Loucy (cell line): ENCODE measurements at regions not wholly inside any gene's neighbourhood (a gene's known extent, or its start where the extent isn't known, plus 50 kb on each side); places are given as distances from the start of the nearest gene placed in this dataset.

Experiments
- CTCF ChIP-seq: fragments of 200-600 bp; sonication (generic); conservative IDR thresholded peaks from 2 replicates; pipeline ENCODE4 v1.5.1; 2014; ENCODE audit warnings: mild to moderate bottlenecking, antibody characterized with exemption, low read length
- EZH2phosphoT487 ChIP-seq: fragments of 200-600 bp; IDR thresholded peaks from 2 replicates; pipeline ENCODE4 v1.6.1; 2018; ENCODE audit warnings: antibody characterized with exemption, mild to moderate bottlenecking, moderate library complexity, borderline replicate concordance

GRCh38 chr4:141913928-141914327 lies 277.5 kb downstream of the IL15 start:
- TF ChIP-seq CTCF (no peak), EZH2phosphoT487 (no peak)
